GM21390 (cell line): ENCODE measurements at regions not wholly inside any gene's neighbourhood (a gene's known extent, or its start where the extent isn't known, plus 50 kb on each side); places are given as distances from the start of the nearest gene placed in this dataset.

Experiments
- ATAC-seq: cut with Tn5 transposase; IDR thresholded peaks from one replicate; pipeline ENCODE4 v1.9.1; 2021; ENCODE audit not compliant: unreplicated experiment

DNA sequence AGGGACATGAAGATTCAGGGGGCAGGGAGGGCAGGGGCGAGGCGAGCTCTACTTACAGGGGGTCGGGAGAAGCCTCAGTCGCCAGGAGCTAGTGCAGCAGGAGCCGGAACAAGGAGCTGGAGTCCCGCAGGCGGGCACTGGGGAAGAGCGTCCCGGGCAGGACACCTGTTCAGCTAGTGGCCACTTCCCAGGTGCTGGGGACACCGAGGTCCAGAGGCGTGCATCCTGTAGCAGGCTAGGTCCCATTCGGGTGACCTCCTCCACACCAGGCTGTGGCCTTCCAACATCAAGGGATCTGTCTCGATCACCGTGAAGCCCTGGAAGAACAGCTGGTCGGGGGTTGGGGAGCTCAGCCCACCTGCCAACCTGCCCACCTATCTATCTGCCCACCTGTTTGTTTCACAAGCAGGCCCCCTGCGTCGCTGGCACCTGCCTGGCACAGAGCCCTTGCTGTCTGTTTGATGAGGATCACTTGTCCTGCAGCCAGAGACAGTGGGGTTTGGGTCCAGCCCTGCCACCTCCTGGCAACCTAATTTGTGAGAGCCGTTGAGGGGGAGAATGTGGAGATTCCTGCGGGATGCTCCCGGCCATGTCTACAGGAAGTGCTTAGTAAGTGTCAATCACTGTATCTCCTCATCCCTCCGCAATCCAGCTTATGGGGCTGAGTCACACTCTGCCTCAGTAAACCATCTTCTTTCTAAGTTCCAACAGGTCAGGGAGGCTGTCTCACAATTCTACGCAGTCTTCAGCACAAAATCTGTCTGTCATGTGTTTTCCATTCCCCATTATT, 940.9 kb downstream of the BRD1 start:
- no peak for ATAC-seq

DNA sequence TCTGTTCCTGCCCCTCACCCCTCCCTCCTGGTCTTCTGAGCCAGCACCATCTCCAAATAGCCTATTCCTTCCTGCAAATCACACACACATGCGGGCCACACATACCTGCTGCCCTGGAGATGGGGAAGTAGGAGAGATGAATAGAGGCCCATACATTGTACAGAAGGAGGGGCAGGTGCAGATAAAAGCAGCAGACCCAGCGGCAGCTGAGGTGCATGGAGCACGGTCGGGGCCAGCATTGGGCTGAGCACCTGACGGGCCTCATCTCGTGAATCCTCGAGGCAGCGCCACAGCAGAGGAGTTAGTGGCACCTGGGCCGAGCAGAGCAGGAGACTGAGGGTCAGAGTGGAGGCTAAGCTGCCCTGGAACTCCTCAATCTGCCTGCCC, 941.8 kb downstream of the BRD1 start:
- no peak for ATAC-seq

DNA sequence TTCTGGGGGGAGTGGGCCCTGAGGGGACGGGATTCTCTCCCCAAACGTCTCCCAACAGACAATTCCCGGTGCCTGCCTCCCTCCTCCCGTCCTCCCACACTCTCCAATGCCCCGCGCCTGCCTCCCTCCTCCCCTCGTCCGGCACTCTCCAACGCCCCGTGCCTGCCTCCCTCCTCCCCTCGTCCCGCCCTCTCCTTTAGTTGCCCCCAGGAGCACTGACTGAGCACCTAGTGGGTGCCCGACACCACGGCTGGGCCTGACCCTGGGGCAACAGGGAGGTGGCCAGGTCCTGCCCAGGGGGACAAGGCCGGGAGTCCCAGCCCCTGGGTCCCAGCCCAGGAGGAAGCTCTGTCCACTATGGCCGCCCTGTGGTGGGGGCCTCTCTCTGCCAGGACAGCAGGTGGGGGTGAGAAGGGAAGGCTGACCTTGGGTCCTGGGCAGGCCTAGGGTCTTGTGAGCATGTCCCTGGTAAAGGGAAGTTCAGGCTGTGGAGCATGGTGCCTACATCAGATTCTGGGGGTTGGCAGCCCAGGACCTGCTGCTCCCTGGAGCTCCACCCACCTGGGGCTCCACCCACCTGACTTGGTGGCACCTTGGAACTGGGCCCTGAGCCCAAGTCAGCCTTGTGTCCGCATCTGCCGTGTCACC, 942.3 kb downstream of the BRD1 start:
- no peak for ATAC-seq

DNA sequence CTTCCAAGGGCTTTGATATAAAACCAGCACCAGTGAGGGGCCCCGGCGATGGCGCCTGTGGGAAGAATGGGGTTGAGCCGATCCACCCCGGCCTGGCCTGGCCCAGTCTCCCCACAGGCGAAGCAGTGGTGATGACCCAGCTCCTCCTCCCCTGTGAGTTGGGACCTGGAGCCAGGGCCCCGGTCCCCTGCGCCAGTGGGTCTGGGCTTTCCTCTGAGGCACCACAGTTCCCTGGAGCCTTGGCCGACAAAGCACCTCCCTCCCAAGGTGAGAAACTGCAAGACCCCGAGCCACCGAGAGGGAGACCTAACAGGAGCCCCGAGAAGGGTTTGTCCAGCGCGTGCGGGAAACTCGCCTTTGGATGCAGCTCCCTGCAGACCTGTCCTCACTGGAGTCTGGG, 942.9 kb downstream of the BRD1 start:
- ATAC-seq, result no peak

DNA sequence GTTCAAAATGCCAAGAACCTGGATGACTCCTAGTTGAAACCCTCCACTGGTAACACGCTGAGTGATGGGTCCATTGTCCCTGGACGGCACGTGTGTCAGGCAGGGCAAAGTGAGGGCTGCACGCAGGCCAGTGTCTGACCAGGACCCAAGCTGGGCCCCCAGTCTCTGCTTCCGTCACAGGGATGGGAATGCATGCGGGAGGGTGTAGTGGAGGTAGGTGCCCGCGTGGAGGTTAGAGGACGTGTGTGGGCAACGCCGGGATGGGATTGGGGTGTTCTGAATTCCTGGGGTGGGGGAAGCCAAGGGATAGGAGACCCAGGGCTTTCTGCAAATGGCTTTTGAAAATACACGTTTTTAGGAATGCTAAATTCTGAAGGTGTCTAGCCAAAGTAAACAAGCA, 943.3 kb downstream of the BRD1 start:
- no peak for ATAC-seq

DNA sequence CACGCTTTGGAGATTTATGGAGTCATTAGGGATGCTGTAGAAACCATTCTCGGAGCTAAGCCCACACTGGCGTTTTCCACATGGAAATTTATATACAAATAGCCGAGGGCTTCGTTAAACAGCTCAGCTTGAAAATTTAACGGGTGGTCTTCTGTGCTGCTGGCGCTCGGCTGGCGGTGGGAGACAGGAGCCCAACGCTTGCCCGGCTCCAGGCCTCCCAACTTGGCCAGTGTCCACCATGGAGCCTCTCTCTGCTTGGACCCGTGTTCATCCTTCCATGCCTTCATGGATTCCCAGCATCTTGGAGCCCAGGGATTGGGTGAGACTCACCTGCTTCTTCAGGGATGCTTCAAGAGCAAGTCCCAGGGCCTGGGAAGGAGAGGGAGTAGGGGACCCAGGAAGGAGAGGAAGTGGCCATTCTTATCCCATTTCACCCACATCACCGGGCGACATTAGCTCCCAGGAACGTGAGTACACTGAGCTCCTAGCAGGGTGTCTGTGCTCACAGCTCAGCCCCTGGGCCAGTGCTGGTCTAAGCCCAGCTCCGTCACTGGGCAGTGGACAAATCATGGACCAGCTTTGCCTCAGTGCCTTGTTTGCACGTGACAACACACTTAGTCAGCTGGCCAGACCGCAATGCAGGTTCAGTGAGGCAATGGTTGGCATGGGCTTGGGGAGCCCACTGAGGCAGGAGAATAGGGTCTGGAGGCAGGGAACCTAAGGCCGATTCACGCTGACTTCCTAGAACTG, 944.3 kb downstream of the BRD1 start:
- no peak for ATAC-seq

DNA sequence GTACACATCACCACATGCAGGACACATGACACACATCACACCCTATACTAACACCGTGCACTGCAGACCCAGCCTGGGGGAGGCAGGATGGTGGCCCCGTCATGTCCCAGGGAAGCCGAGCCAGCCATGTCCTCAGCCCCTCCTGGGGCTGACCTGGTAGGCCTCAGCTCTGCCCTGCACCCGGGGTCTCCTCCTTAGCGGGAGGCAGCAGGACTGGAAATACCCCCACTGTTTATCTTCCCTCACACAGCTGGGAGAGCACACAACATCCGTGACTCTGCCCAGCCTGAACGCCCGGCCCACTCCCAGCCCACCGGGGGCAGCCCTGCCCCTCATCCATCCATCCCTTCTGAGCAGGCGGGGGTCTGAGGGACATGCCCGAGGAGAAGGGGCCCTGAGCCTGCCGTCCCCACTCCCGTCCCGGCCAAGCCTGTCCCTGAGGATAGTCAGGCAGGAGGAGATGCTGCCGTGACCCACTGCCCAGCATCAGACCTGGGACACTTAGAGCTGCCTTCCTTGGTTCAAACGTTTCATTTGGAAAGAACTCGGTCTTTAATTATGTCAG, 945.0 kb downstream of the BRD1 start:
- ATAC-seq, result no peak

DNA sequence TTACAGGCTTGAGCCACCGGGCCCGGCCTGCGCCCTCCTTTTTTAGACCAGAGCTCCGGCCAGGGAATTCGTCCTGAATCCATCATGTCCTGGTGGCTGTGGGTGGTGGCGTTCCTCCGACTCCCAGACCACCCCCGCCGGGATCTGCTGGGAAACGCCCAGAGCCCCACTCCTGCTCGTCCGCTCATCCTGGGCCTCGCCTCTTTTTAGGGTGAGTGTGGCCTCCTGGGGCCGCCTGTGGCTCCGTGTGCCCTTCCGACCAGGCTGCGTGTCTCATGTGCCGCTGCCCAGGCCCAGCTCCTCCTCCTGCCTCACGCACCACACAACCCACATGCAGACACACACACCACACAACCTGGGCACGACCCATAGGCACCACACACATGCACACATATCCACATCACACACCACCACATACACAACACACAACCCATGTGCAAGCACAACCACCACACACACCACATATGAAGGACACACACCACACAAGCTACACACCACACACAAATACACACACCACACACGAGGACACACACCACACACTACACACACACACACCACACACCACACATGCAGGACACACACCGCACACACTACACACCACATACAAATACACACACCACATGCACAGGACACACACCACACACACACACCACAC, 946.2 kb downstream of the BRD1 start:
- no peak for ATAC-seq

DNA sequence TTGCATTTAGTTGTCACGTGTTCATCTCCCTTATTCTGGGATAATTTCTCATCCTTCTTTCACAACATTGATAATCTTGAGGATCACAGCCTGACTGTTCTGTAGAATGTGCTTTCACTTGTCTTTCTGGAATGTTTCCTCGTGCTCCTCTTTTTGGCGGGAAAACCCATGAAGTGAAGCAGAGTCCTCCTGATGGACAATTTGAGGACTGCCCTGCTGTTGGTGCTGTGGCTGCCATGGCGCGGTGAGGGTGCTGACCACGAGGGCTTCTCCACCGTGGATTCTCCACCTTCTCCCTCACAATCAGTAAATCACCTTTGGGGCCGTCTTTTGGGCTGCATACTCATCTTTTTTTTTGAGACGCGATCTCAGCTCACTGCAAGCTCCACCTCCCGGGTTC, 946.9 kb downstream of the BRD1 start:
- no peak for ATAC-seq

DNA sequence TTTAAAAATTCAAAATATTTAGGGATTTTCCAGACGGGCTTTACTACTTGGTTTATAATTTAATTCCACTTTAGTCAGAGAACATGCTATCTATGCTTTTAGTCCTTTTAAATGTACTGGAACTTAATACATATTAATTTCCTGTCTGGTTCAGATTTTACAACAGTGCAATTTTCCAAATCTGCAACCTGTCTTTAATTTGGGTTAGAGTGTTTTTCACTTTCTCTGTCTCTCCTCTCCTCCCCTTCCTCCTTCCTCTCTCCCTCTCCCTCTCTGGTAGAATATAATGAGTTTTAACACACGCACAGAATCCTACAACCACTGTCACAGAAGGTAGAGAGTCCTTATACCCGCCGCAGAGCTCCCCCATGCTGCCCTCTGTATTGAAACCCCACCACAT, 950.7 kb downstream of the BRD1 start:
- ATAC-seq, result no peak

DNA sequence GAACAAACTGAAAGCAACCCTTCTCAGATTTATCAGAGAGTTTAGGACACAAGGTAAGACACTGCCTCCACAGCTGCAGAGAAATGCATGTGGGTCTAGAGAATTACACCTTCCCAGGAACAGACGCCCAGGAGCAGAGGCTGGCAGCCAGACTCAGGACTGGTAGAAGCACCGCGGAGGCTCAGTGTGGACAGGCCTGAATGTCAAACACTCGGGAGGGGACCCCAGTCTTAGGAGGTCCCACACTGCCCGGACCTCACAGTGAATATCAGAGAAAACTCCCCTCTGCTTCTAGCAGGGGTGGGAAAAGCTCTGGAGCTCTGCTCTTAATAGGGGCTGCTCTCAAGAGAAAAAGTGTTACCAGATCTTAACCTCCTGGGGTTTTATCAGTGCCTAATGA, 952.7 kb downstream of the BRD1 start:
- no peak for ATAC-seq

DNA sequence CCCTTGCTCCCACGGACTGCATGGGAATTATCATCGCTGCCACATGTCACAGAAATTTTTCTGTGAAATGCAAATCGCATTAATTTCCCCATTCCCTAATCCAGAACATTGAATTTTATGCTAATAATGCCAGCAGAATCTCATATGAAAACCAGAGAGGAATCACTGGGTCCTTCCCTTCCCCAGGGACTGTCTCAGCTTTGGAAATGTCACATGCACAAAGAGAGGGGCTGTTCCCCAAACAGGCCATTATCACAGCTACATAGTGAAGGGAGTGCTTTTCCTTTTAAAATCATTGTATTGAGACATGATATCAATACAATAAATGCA, 954.5 kb downstream of the BRD1 start:
- no peak for ATAC-seq

DNA sequence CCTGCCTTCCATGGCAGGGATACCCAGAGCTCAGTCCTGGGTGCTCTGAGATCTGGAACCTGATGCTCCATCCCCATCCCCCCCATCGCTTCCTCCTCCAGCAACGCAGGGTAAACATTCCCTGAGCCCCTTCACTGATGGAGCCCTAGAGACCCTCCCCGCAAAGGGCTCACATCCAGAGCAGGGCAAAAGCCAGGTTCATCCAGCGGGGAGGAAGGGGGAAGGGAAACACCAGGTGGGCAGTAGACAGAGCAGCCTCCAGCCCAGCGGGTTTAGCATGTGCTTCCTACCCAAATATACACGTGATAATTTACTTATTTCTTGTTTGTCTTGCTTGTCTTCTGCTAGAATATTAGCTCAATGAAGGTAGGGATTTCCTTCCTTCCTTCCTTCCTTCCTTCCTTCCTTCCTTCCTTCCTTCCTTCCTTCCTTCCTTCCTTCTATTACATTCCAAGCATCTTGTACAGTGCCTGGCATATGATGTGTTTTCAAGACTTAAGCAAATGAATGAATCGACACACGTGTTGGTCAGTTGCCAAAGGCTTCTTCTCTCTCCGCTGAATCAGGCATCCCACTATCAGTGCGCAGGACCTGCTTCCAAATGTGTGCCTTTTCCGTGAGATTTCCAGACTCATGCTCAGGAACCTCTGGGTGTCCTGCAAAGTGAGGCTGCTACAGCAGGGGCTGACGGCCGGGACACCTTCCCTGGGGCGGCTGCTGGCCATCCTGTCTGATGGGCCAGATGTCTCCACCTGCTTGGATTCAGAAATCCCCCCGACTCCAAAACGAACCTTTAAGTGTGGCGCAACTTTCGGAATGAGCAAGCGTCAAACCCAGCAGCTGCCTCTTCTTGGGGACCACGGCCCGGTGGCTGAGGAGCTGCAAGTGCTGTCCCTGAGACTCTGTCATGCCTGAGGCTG, 955.1 kb downstream of the BRD1 start:
- no peak for ATAC-seq

DNA sequence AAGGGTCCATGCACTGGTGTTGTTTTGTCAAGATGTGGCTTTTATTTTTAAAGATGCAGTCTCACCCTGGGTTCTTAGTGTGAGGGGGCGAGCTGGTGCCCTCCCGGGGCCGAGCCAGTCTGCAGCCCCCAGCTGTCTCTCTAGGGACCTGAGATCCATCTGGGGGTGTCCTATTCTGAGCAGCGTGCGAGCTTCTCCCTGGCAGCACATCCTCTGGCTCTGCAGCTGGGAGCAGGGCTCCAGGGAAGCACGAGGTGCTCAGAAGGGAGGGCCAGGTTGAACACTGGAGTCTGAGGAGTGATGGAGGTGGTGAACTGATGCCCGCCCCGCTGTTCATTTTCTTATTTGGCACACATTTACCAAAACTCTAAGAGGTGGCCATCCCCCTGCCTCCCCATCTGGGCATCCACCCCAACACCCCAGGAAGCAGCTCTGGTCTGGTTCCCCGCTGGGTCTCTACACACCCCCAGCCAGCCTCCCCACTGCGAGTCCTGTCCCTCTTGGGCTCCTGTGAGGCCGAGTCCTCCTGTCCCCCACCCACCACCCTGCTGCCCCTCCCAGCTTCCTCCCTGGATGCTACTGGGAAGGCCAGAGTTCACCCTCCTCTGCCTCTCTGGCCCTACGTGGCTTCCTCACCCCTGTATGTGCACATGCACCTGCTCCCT, 956.4 kb downstream of the BRD1 start:
- no peak for ATAC-seq

DNA sequence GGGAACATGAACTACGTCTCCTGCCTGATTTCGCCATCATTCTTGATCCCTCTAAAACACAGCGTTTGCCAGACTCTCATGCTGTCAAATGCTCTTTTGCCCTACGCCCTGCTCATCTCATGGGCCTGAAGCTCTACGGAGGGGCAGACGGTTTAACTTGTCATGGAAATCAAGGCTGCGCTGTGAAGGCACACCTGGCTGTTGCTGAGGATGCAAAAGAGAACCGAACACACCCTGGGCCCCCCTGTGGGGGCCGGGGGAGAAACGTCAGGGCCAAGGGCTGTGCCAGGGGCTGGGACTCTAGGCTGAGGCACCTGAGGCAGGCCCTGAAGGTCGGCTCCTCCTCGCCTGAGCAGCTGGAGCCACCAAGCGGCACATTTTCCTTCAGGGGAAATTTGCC, 957.2 kb downstream of the BRD1 start:
- no peak for ATAC-seq

DNA sequence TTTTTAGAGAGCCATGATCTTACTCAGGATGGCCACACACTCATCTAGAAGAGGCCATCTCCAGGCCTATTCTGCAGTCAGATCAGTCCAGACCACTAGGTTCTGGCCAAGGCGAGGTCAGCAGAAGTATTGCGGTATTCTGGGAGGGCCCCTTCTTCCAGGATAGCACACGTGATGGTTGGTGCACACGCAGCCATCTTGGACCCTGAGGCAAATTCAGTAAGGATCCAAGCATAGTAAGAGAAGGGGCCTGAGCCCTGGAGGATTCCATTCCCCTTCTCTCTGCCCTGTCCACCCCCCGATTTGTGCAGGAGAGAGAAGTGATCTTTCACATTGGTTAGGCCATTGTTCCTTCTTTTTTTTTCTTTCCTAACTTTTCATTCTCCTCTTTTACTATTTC, 957.9 kb downstream of the BRD1 start:
- no peak for ATAC-seq

DNA sequence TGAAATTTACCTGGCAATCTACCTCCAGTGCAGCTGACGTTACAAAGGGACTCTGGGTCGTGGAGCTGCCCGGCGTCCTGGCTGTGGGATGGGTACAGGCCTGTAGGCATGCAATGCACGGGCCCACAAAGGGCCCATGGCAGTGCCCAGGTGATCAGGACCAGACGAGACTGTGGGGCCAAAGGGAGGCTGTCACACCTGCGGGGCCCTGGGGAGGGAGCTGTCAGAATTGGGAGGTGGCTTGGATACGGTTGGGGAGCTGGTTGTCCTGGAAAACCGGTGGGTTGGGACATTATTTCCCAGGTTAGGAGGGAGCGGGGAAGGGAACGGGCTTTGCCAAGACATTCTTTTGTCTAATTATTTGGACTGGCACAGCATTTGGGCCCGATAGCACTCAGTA, 958.5 kb downstream of the BRD1 start:
- no peak for ATAC-seq

DNA sequence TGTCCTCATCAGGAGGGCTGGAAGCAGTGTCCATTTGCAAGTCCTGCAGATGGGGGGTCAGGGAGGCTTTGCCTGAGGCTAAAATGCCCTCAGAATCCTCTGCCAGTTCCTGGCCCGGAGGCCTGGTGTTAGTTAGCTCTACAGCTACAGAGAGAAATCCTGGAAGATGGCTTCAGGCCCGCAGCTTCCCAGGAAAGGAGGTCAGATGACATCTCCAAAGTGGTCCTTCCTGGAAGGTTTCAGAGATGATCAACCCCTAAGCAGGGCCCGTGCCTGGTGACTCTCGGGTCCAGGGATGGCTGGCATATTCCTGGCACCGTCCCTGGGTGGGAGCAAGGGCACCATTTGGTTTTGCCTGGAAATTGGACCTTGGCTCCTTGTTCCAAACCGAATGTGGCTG, 959.1 kb downstream of the BRD1 start:
- ATAC-seq, result no peak

DNA sequence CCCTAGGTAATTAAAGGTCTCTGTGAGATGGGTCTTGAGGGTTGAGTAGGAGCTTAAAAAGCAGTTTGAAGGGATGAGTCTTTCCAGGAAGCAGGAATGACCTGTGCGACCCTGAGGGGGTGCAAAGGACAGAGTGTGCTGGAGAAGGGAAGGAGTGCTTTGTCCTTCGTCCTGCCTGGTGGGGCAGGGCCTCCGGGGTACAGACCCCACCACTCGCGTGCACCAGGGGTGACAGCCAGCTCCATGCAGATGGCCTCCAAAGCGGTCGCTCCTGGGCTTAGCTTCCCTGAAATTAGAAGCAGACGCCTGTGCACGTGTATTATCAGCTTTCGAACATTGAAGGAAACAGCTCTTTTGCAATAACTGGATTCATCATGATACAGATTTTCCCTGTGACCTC, 959.8 kb downstream of the BRD1 start:
- no peak for ATAC-seq
